ENCODE measurements at regions not wholly inside any gene's neighbourhood (a gene's known extent, or its start where the extent isn't known, plus 50 kb on each side); places are given as distances from the start of the nearest gene placed in this dataset.

GRCh38 chr19:31956771-31957392, 388.5 kb upstream of the ZNF507 start:
- TF ChIP-seq CHD2 (IDR thresholded peaks at IDR 0.05; ENCODE audit: low read length, partially characterized antibody) (no peak), EP300 (IDR thresholded peaks at IDR 0.05; ENCODE audit: borderline replicate concordance in 1 of 2, low read depth in 1 of 2, low read length in 1 of 2) (no peak), SIN3A (IDR thresholded peaks at IDR 0.05; ENCODE audit: borderline replicate concordance, low read depth, low read length) (no peak), CTCF (IDR thresholded peaks at IDR 0.05) (no peak), POLR2AphosphoS5 (IDR thresholded peaks at IDR 0.05; ENCODE audit: low read depth, low read length) (no peak), REST (IDR thresholded peaks at IDR 0.05; ENCODE audit: low read depth, low read length) (no peak), IRF3 (IDR thresholded peaks at IDR 0.05; ENCODE audit: low read depth, low read length) (no peak), USF2 (IDR thresholded peaks at IDR 0.05; ENCODE audit: borderline replicate concordance, low read depth, low read length) (no peak), RCOR1 (IDR thresholded peaks at IDR 0.05; ENCODE audit: low read length) (no peak), EZH2phosphoT487 (IDR thresholded peaks at IDR 0.05; ENCODE audit: borderline replicate concordance, low read depth) (no peak), TEAD4 (IDR thresholded peaks at IDR 0.05; ENCODE audit: borderline replicate concordance, insufficient read depth) (no peak)

All from SK-N-SH (cell line).